Activated T-cell treated with anti-CD3 and anti-CD28 coated beads, Interleukin-2, amount 50 U/mL, for 24 hours (primary cell): ENCODE measurements at regions not wholly inside any gene's neighbourhood (a gene's known extent, or its start where the extent isn't known, plus 50 kb on each side); places are given as distances from the start of the nearest gene placed in this dataset.

Experiments
- DNase-seq: peaks from one replicate; pipeline ENCODE4 v3.0.0-alpha.2; 2020
- H3K27ac Mint-ChIP-seq: 2 replicates; pipeline ENCODE4 v1.8.0; 2020; ENCODE audit warnings: mild to moderate bottlenecking, mixed read lengths
- H3K27me3 Mint-ChIP-seq: 2 replicates; pipeline ENCODE4 v1.8.0; 2020; ENCODE audit warnings: mixed read lengths
- H3K36me3 Mint-ChIP-seq: 2 replicates; pipeline ENCODE4 v1.8.0; 2020; ENCODE audit warnings: low read depth, mixed read lengths
- H3K4me1 Mint-ChIP-seq: 2 replicates; pipeline ENCODE4 v1.8.0; 2020; ENCODE audit warnings: low read depth, mixed read lengths
- H3K4me3 Mint-ChIP-seq: 2 replicates; pipeline ENCODE4 v1.8.0; 2020; ENCODE audit warnings: mild to moderate bottlenecking, moderate library complexity, mixed read lengths
- H3K9me3 Mint-ChIP-seq: 2 replicates; pipeline ENCODE4 v1.8.0; 2020; ENCODE audit warnings: mixed read lengths

GRCh38 chr7:155138204-155138603, 68.1 kb downstream of the HTR5A start:
- no peaks in the 10 kb centered on the region for H3K4me1 Mint-ChIP-seq
- no peak overlapping the region for H3K4me3 Mint-ChIP-seq

GRCh38 chr7:155141562-155141961, 71.4 kb downstream of the HTR5A start:
- H3K27me3 Mint-ChIP-seq: peaks cover 45% of the 10 kb centered on the region
- H3K4me1 Mint-ChIP-seq: no peaks in the 10 kb centered on the region
- H3K4me3 Mint-ChIP-seq: no peak overlapping the region
- no peak for DNase-seq
- H3K9me3 Mint-ChIP-seq: no peaks in the 10 kb centered on the region
- H3K36me3 Mint-ChIP-seq: no peaks in the 10 kb centered on the region
- no peak overlapping the region for H3K27ac Mint-ChIP-seq

More at GRCh38 chr7:155138204-155138603, 68.1 kb downstream of the HTR5A start:
- Mint-ChIP-seq H3K36me3 (no peaks in the 10 kb centered on the region), H3K9me3 (no peaks in the 10 kb centered on the region), H3K27ac (no peak overlapping the region), H3K27me3 (peaks cover 36% of the 10 kb centered on the region)
- no peak for DNase-seq

- Mint-ChIP-seq H3K4me3 (no peak overlapping the region), H3K27ac (no peak overlapping the region), H3K4me1 (peaks cover 4% of the 10 kb centered on the region), H3K9me3 (no peaks in the 10 kb centered on the region), H3K36me3 (no peaks in the 10 kb centered on the region), H3K27me3 (peaks cover 44% of the 10 kb centered on the region)
- no peak for DNase-seq
Observed at GRCh38 chr7:155143381-155143780, 73.3 kb downstream of the HTR5A start.

- Mint-ChIP-seq H3K9me3 (no peaks in the 10 kb centered on the region), H3K4me1 (peaks cover 4% of the 10 kb centered on the region), H3K27ac (no peak overlapping the region), H3K27me3 (peaks cover 39% of the 10 kb centered on the region), H3K4me3 (no peak overlapping the region), H3K36me3 (no peaks in the 10 kb centered on the region)
- DNase-seq: no peak
Observed at GRCh38 chr7:155144371-155144770, 74.2 kb downstream of the HTR5A start.

- H3K4me1 Mint-ChIP-seq: peaks cover 4% of the 10 kb centered on the region
- H3K27me3 Mint-ChIP-seq: peaks cover 31% of the 10 kb centered on the region
- H3K9me3 Mint-ChIP-seq: no peaks in the 10 kb centered on the region
- DNase-seq: no peak
- no peak overlapping the region for H3K27ac Mint-ChIP-seq
- no peaks in the 10 kb centered on the region for H3K36me3 Mint-ChIP-seq
- no peak overlapping the region for H3K4me3 Mint-ChIP-seq
Observed at GRCh38 chr7:155145477-155146255, 75.5 kb downstream of the HTR5A start.

GRCh38 chr7:155147172-155147571, 77.0 kb downstream of the HTR5A start:
- Mint-ChIP-seq H3K27me3 (peaks cover 19% of the 10 kb centered on the region), H3K36me3 (no peaks in the 10 kb centered on the region), H3K27ac (no peak overlapping the region), H3K9me3 (peaks cover 8% of the 10 kb centered on the region), H3K4me1 (peaks cover 4% of the 10 kb centered on the region), H3K4me3 (no peak overlapping the region)
- no peak for DNase-seq

- no peaks in the 10 kb centered on the region for H3K36me3 Mint-ChIP-seq
- no peak overlapping the region for H3K27ac Mint-ChIP-seq
- H3K4me1 Mint-ChIP-seq: peaks cover 4% of the 10 kb centered on the region
- DNase-seq: no peak
- H3K9me3 Mint-ChIP-seq: peaks cover 8% of the 10 kb centered on the region
- peaks cover 16% of the 10 kb centered on the region for H3K27me3 Mint-ChIP-seq
- no peak overlapping the region for H3K4me3 Mint-ChIP-seq
Observed at GRCh38 chr7:155147624-155148023, 77.5 kb downstream of the HTR5A start.

- H3K4me1 Mint-ChIP-seq: no peaks in the 10 kb centered on the region
- peaks cover 8% of the 10 kb centered on the region for H3K9me3 Mint-ChIP-seq
- H3K27me3 Mint-ChIP-seq: peaks cover 14% of the 10 kb centered on the region
- H3K4me3 Mint-ChIP-seq: no peak overlapping the region
- DNase-seq: no peak
- no peak overlapping the region for H3K27ac Mint-ChIP-seq
- no peaks in the 10 kb centered on the region for H3K36me3 Mint-ChIP-seq
Observed at GRCh38 chr7:155153676-155154075, 83.6 kb downstream of the HTR5A start.

- no peak overlapping the region for H3K4me3 Mint-ChIP-seq
- H3K4me1 Mint-ChIP-seq: no peaks in the 10 kb centered on the region
- H3K36me3 Mint-ChIP-seq: no peaks in the 10 kb centered on the region
- H3K9me3 Mint-ChIP-seq: peaks cover 8% of the 10 kb centered on the region
- H3K27ac Mint-ChIP-seq: no peak overlapping the region
- no peak for DNase-seq
- peaks cover 14% of the 10 kb centered on the region for H3K27me3 Mint-ChIP-seq
Observed at GRCh38 chr7:155154586-155154985, 84.5 kb downstream of the HTR5A start.

GRCh38 chr7:155161690-155162089, 91.6 kb downstream of the HTR5A start:
- Mint-ChIP-seq H3K4me3 (no peak overlapping the region), H3K36me3 (no peaks in the 10 kb centered on the region), H3K4me1 (no peaks in the 10 kb centered on the region), H3K27ac (no peak overlapping the region), H3K9me3 (no peaks in the 10 kb centered on the region), H3K27me3 (peaks cover 25% of the 10 kb centered on the region)
- DNase-seq: no peak

GRCh38 chr7:155162422-155162821, 92.3 kb downstream of the HTR5A start:
- H3K4me1 Mint-ChIP-seq: no peaks in the 10 kb centered on the region
- H3K36me3 Mint-ChIP-seq: no peaks in the 10 kb centered on the region
- H3K27me3 Mint-ChIP-seq: peaks cover 25% of the 10 kb centered on the region
- H3K9me3 Mint-ChIP-seq: no peaks in the 10 kb centered on the region
- no peak overlapping the region for H3K4me3 Mint-ChIP-seq
- DNase-seq: no peak
- H3K27ac Mint-ChIP-seq: no peak overlapping the region

- Mint-ChIP-seq H3K9me3 (no peaks in the 10 kb centered on the region), H3K4me1 (no peaks in the 10 kb centered on the region), H3K27me3 (peaks cover 31% of the 10 kb centered on the region), H3K27ac (no peak overlapping the region), H3K4me3 (no peak overlapping the region), H3K36me3 (no peaks in the 10 kb centered on the region)
- DNase-seq: no peak
Observed at GRCh38 chr7:155163696-155164095, 93.6 kb downstream of the HTR5A start.

GRCh38 chr7:155164316-155164715, 94.2 kb downstream of the HTR5A start:
- no peak for DNase-seq
- Mint-ChIP-seq H3K4me1 (no peaks in the 10 kb centered on the region), H3K27ac (no peak overlapping the region), H3K9me3 (no peaks in the 10 kb centered on the region), H3K4me3 (no peak overlapping the region), H3K36me3 (no peaks in the 10 kb centered on the region), H3K27me3 (peaks cover 36% of the 10 kb centered on the region)

- no peaks in the 10 kb centered on the region for H3K9me3 Mint-ChIP-seq
- H3K27ac Mint-ChIP-seq: no peak overlapping the region
- DNase-seq: no peak
- H3K4me3 Mint-ChIP-seq: no peak overlapping the region
- H3K4me1 Mint-ChIP-seq: no peaks in the 10 kb centered on the region
- H3K27me3 Mint-ChIP-seq: peaks cover 36% of the 10 kb centered on the region
- no peaks in the 10 kb centered on the region for H3K36me3 Mint-ChIP-seq
Observed at GRCh38 chr7:155166108-155166507, 96.0 kb downstream of the HTR5A start.

GRCh38 chr7:155166673-155167370, 96.7 kb downstream of the HTR5A start:
- Mint-ChIP-seq H3K27ac (no peak overlapping the region), H3K4me1 (no peaks in the 10 kb centered on the region), H3K4me3 (no peak overlapping the region), H3K36me3 (no peaks in the 10 kb centered on the region), H3K27me3 (peaks cover 32% of the 10 kb centered on the region), H3K9me3 (no peaks in the 10 kb centered on the region)
- DNase-seq: no peak
